H1 (cell line): ENCODE measurements at regions not wholly inside any gene's neighbourhood (a gene's known extent, or its start where the extent isn't known, plus 50 kb on each side); places are given as distances from the start of the nearest gene placed in this dataset.

Source experiments
- CTCF ChIA-PET: fragments of 300-600 bp; sonication (Branson Sonifier 250); formaldehyde crosslinking; loops from one replicate; lab custom pipeline; 2021; ENCODE audit not compliant: partially characterized antibody; lab: Charles Lee
- POLR2A ChIA-PET: fragments of 300-600 bp; sonication (Branson Sonifier 250); formaldehyde crosslinking; loops from one replicate; lab custom pipeline; 2021; ENCODE audit warnings: inconsistent platforms; ENCODE audit not compliant: partially characterized antibody; lab: Charles Lee
- DNase-seq, 2 experiments: peaks; one replicate each; pipeline versions ENCODE4 v3.0.0 to v3.0.0-alpha.2; 2010 to 2022; ENCODE audit warnings: low spot score in 2 of 2, low read depth in 1 of 2, mixed read lengths in 1 of 2
- FAIRE-seq: peaks from 2 replicates; lab custom pipeline; 2011; peaks lifted over from hg19 to GRCh38; lab: Jason Lieb, UNC
- H2AFZ ChIP-seq: 2 replicates; pipeline ENCODE4 v1.8.1; 2012; ENCODE audit warnings: low read length, inconsistent platforms
- H2AK5ac ChIP-seq: 2 replicates; pipeline ENCODE4 v1.6.1; 2013; ENCODE audit warnings: low read depth, low read length
- H2BK120ac ChIP-seq: replicated peaks from 2 replicates; pipeline ENCODE3; 2013; ENCODE audit warnings: low read depth, low read length, inconsistent platforms
- H2BK12ac ChIP-seq: 2 replicates; pipeline ENCODE4 v1.6.1; 2013; ENCODE audit warnings: low read depth, low read length
- H2BK15ac ChIP-seq: 2 replicates; pipeline ENCODE4 v1.6.1; 2013; ENCODE audit warnings: low read length
- H2BK20ac ChIP-seq: 2 replicates; pipeline ENCODE4 v1.6.1; 2013; ENCODE audit warnings: low read length
- H2BK5ac ChIP-seq: 2 replicates; pipeline ENCODE4 v1.6.1; 2013; ENCODE audit warnings: low read depth, low read length
- H3K14ac ChIP-seq: 2 replicates; pipeline ENCODE4 v1.6.1; 2013; ENCODE audit warnings: inconsistent platforms; ENCODE audit not compliant: insufficient read length
- H3K18ac ChIP-seq: 2 replicates; pipeline ENCODE4 v1.6.1; 2013; ENCODE audit warnings: low read length; ENCODE audit errors: extremely low read depth
- H3K23ac ChIP-seq: 2 replicates; pipeline ENCODE4 v1.6.1; 2013; ENCODE audit warnings: inconsistent platforms; ENCODE audit not compliant: insufficient read length
- H3K23me2 ChIP-seq: 2 replicates; pipeline ENCODE4 v1.6.1; 2013; ENCODE audit warnings: low read depth, low read length
- H3K27ac ChIP-seq: 2 replicates; pipeline ENCODE4 v1.6.1; 2011; ENCODE audit warnings: low read depth, low read length, inconsistent platforms
- H3K27me3 ChIP-seq, 4 experiments: replicated peaks in 1 of 4; 1 replicate in 1 of 4; 2 replicates in 3 of 4; pipeline versions ENCODE4 v1.6.1 to v1.8.1; 2011 to 2013; ENCODE audit warnings: low read length in 3 of 4, mild to moderate bottlenecking in 3 of 4, inconsistent platforms in 2 of 4, mixed read lengths in 2 of 4, moderate library complexity in 1 of 4; ENCODE audit not compliant: control insufficient read depth in 3 of 4, insufficient read depth in 3 of 4; ENCODE audit errors: extremely low read depth in 1 of 4
- H3K36me3 ChIP-seq, 4 experiments: 2 replicates each; pipeline versions ENCODE4 v1.6.1 to v1.8.1; 2011 to 2013; ENCODE audit warnings: mild to moderate bottlenecking in 4 of 4, low read length in 3 of 4, moderate library complexity in 2 of 4, control low read depth in 1 of 4, inconsistent platforms in 1 of 4; ENCODE audit not compliant: insufficient read depth in 4 of 4, control insufficient read depth in 2 of 4
- H3K4ac ChIP-seq: replicated peaks from 2 replicates; pipeline ENCODE3; 2013; ENCODE audit warnings: low read length, low read depth, mixed read lengths, inconsistent platforms; ENCODE audit not compliant: insufficient read length
- H3K4me1 ChIP-seq, 4 experiments: replicated peaks in 1 of 4; 1 replicate in 1 of 4; 2 replicates in 3 of 4; pipeline versions ENCODE4 v1.6.1 to v1.8.1; 2011 to 2013; ENCODE audit warnings: low read length in 3 of 4, inconsistent platforms in 2 of 4, mixed read lengths in 1 of 4; ENCODE audit not compliant: insufficient read depth in 4 of 4, control insufficient read depth in 3 of 4
- H3K4me2 ChIP-seq, 2 experiments: 2 replicates each; pipeline versions ENCODE4 v1.6.1 to v1.8.1; 2011 to 2013; ENCODE audit warnings: low read depth in 2 of 2, low read length in 2 of 2, control low read depth in 1 of 2, inconsistent platforms in 1 of 2, mild to moderate bottlenecking in 1 of 2; ENCODE audit not compliant: insufficient read depth in 1 of 2
- H3K4me3 ChIP-seq, 4 experiments: fragments of 200-600, 300-600 bp in 1 of 4; sonication (generic), shearing (Covaris generic), sonication (Bioruptor Twin) in 1 of 4; 2 replicates each; pipeline versions ENCODE4 v1.5.1 to v1.8.1; 2011 to 2016; ENCODE audit warnings: low read length in 4 of 4, low read depth in 3 of 4, control low read depth in 2 of 4, inconsistent platforms in 2 of 4, mild to moderate bottlenecking in 2 of 4, mixed read lengths in 1 of 4, moderate library complexity in 1 of 4; ENCODE audit not compliant: insufficient read depth in 2 of 4; ENCODE audit errors: extremely low read depth in 1 of 4
- H3K56ac ChIP-seq: replicated peaks from 2 replicates; pipeline ENCODE3; 2013; ENCODE audit warnings: low read depth, mild to moderate bottlenecking, mixed read lengths, low read length, inconsistent platforms; ENCODE audit not compliant: insufficient read length
- H3K79me1 ChIP-seq: 2 replicates; pipeline ENCODE4 v1.6.1; 2013; ENCODE audit warnings: low read depth, low read length, control low read depth
- H3K79me2 ChIP-seq, 2 experiments: 2 replicates each; pipeline versions ENCODE4 v1.6.1 to v1.8.1; 2012 to 2013; ENCODE audit warnings: low read length in 2 of 2, mild to moderate bottlenecking in 2 of 2, inconsistent platforms in 1 of 2; ENCODE audit not compliant: insufficient read depth in 2 of 2, control insufficient read depth in 1 of 2
- H3K9ac ChIP-seq, 4 experiments: replicated peaks in 1 of 4; 1 replicate in 1 of 4; 2 replicates in 3 of 4; pipeline versions ENCODE4 v1.6.1 to v1.8.1; 2011 to 2013; ENCODE audit warnings: low read depth in 3 of 4, low read length in 3 of 4, control low read depth in 2 of 4, mild to moderate bottlenecking in 2 of 4, moderate library complexity in 2 of 4, inconsistent platforms in 1 of 4; ENCODE audit errors: extremely low read depth in 1 of 4
- H3K9me3 ChIP-seq, 2 experiments: 2 replicates each; pipeline versions ENCODE4 v1.6.1 to v1.8.1; 2012 to 2013; ENCODE audit warnings: mild to moderate bottlenecking in 2 of 2, moderate library complexity in 2 of 2, control low read depth in 1 of 2, inconsistent platforms in 1 of 2, low read depth in 1 of 2, low read length in 1 of 2, mixed read lengths in 1 of 2; ENCODE audit not compliant: insufficient read depth in 2 of 2
- H4K20me1 ChIP-seq, 2 experiments: replicated peaks in 1 of 2; 2 replicates each; pipeline versions ENCODE3 to v1.8.1; 2011 to 2013; ENCODE audit warnings: inconsistent platforms in 2 of 2, low read length in 2 of 2, mild to moderate bottlenecking in 1 of 2; ENCODE audit not compliant: insufficient read depth in 2 of 2, control insufficient read depth in 1 of 2
- H4K5ac ChIP-seq: 2 replicates; pipeline ENCODE4 v1.6.1; 2013; ENCODE audit warnings: low read length, low read depth, mixed read lengths, inconsistent platforms; ENCODE audit not compliant: insufficient read length
- H4K8ac ChIP-seq: 2 replicates; pipeline ENCODE4 v1.8.0; 2013; ENCODE audit warnings: mild to moderate bottlenecking, moderate library complexity, low read length, inconsistent platforms; ENCODE audit not compliant: insufficient read depth; ENCODE audit errors: extremely low read depth
- H4K91ac ChIP-seq: replicated peaks from 2 replicates; pipeline ENCODE3; 2013; ENCODE audit warnings: low read length, mixed read lengths, inconsistent platforms; ENCODE audit not compliant: insufficient read length
- KDM1A ChIP-seq: fragments of 200-600, 300-600 bp; sonication (generic); IDR thresholded peaks from 2 replicates; pipeline ENCODE4 v1.7.1; 2016; ENCODE audit warnings: mild to moderate bottlenecking, low read length, borderline replicate concordance
- SIX5 ChIP-seq: IDR thresholded peaks from 2 replicates; pipeline ENCODE4 v1.6.1; 2011; ENCODE audit warnings: mild to moderate bottlenecking, low read depth, low read length
- TAF7 ChIP-seq: optimal IDR thresholded peaks from 2 replicates; pipeline ENCODE3; 2011; ENCODE audit warnings: low read depth, mild to moderate bottlenecking, inconsistent platforms, low read length, moderate library complexity, borderline replicate concordance
- WGBS, 2 experiments: shearing (Covaris generic) in 1 of 2; methylation state at CpG; one replicate each; pipeline versions ENCODE4 v1.1.6 to v1.1.7; 2013 to 2015; ENCODE audit warnings: low lambda C conversion rate in 2 of 2, mixed read lengths in 2 of 2, inconsistent platforms in 1 of 2, low coverage in 1 of 2, missing lambda C conversion rate in 1 of 2; ENCODE audit not compliant: insufficient replicate concordance in 2 of 2, insufficient coverage in 1 of 2, insufficient read length in 1 of 2; ENCODE audit errors: extremely low coverage in 1 of 2, missing lambda C conversion rate in 1 of 2; 5-methylcytosine and 5-hydroxymethylcytosine counted together

- Histone ChIP-seq H3K56ac (no peak overlapping the region), H3K4me2 (no peak overlapping the region), H3K36me3 (no peaks in the 10 kb centered on the region), H2AFZ (no peak overlapping the region), H3K79me2 (no peaks in the 10 kb centered on the region), H4K5ac (no peak overlapping the region), H4K91ac (no peak overlapping the region), H3K27me3 (no peaks in the 10 kb centered on the region), H3K4me1 (no peaks in the 10 kb centered on the region), H3K14ac (no peak overlapping the region), H3K27ac (no peak overlapping the region), H2BK15ac (no peak overlapping the region), H4K20me1 (no peaks in the 10 kb centered on the region), H3K9me3 (no peaks in the 10 kb centered on the region), H3K23me2 (no peaks in the 10 kb centered on the region; the same call in 1 of the 2 replicates), H3K23ac (no peak overlapping the region), H2BK12ac (no peak overlapping the region), H3K79me1 (no peaks in the 10 kb centered on the region), H3K4me3 (no peak overlapping the region), H2AK5ac (no peak overlapping the region), H2BK20ac (no peak overlapping the region), H3K4ac (no peak overlapping the region), H2BK5ac (no peak overlapping the region), H3K9ac (no peak overlapping the region), H4K8ac (no peak overlapping the region), H3K18ac (no peak overlapping the region), H2BK120ac (no peak overlapping the region)
- FAIRE-seq (no peak), DNase-seq (no peak)
- WGBS, 2 experiments = 94% methylated on average over 3 of the region's 3 CpGs; no CpG with 5 or more reads in 1 of the 2 experiments
- no peak for TF ChIP-seq TAF7
- no peak for TF ChIP-seq KDM1A
- TF ChIP-seq SIX5 = no peak
- ChIA-PET POLR2A (no interaction called here), CTCF (interaction anchor here (0.6 kb wide), 1 partner anchor 491 kb away, joined by 3 read pairs; no protein-coding TSS in a partner anchor)
Observed at GRCh38 chr1:221031458-221032203, 152.4 kb downstream of the HLX start.
